HG02610 (cell line): ENCODE measurements at regions not wholly inside any gene's neighbourhood (a gene's known extent, or its start where the extent isn't known, plus 50 kb on each side); places are given as distances from the start of the nearest gene placed in this dataset.

Experiments used
- ATAC-seq: cut with Tn5 transposase; IDR thresholded peaks from one replicate; pipeline ENCODE4 v1.9.1; 2021; ENCODE audit warnings: mild to moderate bottlenecking, moderate library complexity; ENCODE audit not compliant: unreplicated experiment

DNA sequence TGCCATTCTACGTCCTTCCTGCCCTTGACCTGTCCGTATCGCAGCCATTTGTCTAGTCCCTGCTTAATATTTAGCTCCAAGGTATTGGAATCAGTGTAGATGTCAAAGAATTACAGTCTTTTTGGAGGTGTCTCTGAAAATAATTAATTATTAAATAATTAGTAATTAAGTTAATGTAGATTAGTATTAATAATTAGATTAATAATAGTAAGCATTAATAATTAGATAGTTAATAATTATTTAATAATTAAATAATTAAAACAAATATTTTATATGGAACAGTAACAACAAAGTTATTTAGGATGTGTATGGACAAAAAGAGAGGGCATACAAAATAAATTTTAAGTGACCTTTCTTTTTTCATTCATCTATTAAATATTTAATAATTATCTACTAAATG is 639.6 kb downstream of the AACS start:
- no peak for ATAC-seq

GRCh38 chr12:125720961-125721360 is 655.7 kb downstream of the AACS start:
- no peak for ATAC-seq

DNA sequence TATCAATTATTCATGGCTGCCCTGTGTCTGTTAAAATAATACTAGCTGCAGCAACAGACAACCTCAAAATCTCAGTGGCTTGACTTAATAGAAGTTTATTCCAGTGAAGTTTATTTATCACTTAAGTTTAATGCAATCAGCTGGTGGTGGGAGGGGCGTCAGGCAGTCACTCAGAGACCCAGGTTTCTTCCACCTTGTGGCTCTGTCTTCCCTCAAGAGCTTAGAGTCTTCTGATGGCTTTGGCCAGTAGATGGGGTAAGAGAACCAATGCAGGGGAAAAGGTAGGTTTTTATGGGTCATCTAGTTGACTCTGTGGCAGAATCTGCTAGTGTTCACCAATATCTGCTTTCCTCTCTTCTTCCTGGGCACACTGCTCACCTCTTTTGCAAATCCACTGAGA is 668.9 kb downstream of the AACS start:
- ATAC-seq: no peak

DNA sequence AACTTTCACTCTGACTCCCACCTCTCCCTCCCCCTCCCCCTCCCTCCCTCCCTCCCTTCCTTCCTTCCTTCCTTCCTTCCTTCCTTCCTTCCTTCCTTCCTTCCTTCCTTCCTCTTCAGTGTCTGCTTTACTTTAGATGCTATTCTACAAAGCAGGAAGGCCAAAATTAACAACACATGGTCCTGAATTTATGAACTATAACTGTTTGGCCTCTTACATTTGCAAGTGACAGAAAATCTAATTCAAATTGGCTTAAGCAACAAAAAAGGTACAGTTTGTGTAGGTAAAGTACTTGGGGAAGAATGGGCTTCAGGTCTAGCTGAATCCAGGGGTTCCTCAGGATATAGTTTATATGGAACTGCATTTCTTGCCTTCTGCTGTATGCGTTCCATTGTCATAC is 673.0 kb downstream of the AACS start:
- ATAC-seq: no peak

- ATAC-seq: no peak
Observed at GRCh38 chr12:125742413-125742812, 677.2 kb downstream of the AACS start.

DNA sequence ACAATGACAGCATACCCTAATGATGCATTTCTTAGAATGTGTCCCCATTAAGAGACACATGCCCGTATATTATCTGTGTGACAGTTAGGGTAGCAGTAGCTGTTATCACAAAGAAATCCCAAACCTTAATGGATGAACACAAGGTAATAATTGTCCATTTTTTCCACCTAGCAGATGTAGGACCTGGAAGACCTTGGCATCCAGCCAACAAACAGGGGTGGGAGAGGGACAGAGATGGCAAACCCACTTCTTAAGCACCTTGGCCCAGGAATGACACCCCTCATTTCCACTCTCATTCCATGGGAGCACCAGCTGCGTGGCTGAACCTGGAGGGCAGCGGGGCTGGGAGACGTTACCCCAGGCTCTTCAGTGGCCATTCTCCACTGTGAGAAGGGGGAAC is 679.0 kb downstream of the AACS start:
- no peak for ATAC-seq

GRCh38 chr12:125755512-125755911 is 690.3 kb downstream of the AACS start:
- no peak for ATAC-seq

DNA sequence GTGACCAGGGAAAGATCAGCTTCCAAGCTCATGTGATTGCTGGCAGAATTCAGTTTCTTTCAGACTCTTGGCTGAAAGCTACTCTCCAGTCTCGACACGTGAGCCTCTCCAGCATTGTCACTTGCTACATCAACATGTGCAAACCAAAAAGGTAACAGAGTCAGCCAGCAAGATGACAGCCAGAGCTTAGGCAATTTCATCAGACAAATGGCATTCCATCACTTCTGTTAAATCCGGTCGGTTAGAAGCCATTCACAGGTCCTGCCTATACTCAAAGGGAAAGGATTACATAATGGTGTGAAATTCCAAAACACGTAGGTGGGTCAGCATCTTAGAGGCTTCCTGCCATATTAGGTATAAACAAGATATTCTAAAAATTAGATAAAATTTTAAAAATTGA is 700.9 kb downstream of the AACS start:
- ATAC-seq: no peak

DNA sequence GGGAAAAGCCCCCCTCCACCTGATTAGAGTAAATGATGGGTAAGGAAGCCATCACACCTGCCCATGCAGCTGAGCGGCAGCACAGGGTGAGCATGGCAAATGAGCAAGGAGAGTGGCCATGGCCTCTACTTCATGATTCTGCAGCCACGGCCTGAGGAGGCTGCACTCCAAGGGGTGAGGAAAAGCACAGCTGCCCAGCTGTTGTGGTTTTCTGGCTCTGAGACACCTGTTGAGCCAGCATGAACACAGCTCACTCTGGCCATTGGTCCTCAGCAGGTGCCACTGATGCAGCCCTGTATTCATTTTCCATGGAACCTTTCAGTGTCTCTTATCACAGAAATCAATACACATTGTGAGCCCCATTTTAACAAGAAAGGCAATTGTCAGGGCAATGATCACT is 707.2 kb downstream of the AACS start:
- ATAC-seq: no peak

DNA sequence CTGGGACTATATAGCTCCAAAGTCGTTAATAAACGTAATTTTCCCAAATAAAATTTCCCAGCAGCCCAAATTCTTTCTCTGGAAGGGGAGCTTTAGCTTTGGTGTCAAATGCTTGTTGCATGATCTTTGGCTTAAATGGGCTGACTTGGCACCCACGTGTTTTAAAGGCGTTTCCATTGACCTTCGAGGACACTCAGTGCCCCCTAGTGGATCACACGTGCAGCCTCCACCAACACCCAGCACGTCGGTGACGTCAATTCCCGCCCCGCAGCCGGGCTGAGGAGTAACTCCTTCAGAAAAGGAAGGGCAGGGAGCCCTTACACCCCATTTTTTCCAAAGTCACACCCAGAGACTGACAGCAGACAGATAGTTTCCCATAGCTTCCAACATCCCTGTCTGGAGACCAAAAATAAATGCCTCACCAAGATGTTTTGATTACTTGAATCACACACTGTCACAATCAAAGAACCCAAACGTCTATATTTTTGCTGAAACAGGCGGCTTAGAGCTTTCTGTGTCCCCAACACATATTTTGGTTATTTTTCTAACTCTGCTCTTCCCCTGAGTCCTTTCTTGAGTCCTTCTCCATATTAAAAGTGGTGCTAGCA is 707.9 kb downstream of the AACS start:
- ATAC-seq: peak; percentile 56

DNA sequence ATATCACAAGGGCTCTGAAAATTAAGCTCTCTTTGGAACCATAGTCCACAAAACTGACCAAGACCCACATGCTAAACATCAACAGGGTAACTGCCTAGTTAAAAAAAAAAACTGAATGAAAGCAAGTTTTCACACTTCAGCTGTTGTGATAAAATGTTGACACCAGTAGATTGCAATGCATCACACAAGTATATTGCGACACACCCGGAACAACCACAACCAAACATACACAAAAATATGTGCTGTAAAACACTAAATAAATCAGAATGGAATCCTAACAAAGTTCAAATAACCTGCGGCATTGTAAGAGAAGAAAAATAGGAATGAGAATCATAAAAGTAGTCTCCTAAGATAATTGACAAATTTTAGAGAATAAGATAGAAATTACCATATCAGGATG is 710.3 kb downstream of the AACS start:
- no peak for ATAC-seq

- no peak for ATAC-seq
Observed at GRCh38 chr12:125776212-125776611, 711.0 kb downstream of the AACS start.

- ATAC-seq: no peak
Observed at GRCh38 chr12:125786143-125786542, 720.9 kb downstream of the AACS start.

GRCh38 chr12:125794401-125794800 is 729.2 kb downstream of the AACS start:
- no peak for ATAC-seq

DNA sequence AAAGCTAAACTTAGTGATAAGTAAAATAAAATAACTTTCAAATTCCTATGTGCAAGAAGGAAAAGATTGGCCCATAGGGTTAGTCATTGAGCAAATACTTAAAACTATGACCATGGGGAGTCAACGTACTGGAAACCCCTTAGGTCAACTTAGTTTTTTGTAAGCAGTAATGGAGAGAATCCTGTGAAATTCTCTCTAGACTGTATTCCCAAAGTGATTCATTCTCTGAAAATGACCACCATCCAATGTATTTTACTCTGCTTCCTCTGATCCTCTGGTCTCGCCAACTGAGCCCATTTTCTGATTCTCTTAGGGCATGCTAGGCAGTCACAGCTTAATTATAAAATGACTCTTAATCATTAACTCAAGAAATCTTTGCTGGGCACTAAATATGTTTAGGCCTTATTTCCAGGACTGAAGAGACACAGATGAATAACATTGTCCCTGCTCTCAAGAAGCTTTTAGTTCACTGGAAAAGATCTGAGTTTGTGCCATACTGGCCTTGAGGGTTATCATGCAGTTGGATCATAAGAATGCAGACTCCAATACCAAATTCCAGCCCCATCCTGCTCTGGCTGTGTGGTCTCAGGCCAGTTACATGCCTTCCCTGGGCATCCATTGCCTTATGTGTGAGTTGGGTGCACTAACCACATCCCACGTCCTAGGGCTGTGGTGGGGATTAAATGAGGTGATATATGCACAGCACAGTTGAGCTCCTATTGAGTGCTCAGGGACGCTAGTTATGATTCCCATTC is 732.4 kb downstream of the AACS start:
- ATAC-seq: no peak

GRCh38 chr12:125804660-125805059 is 739.4 kb downstream of the AACS start:
- no peak for ATAC-seq

GRCh38 chr12:125824276-125824675 is 759.0 kb downstream of the AACS start:
- no peak for ATAC-seq

- ATAC-seq: no peak
Observed at GRCh38 chr12:125835852-125836251, 770.6 kb downstream of the AACS start.

DNA sequence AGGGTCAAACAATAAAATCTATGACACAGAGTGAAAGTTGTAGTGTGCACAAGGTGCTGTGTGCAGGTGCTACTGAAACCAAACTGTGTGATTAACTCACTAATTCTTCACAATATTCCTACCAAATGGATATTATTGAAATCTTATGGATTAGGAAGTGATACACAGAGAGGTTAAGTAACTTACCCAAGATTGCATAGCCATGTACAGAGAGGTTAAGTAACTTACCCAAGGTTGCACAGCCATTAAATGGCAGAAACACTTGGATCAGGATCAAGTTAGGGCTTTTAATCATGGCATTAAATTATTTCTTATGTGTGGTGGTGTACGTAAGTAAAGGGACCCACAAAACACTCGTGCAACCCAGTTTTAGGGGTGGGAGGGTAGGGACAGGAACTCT is 771.4 kb downstream of the AACS start:
- ATAC-seq: no peak

GRCh38 chr12:125841332-125841731 is 776.1 kb downstream of the AACS start:
- no peak for ATAC-seq

- no peak for ATAC-seq
Observed at GRCh38 chr12:125852116-125852515, 786.9 kb downstream of the AACS start.

GRCh38 chr12:125852679-125853078 is 787.4 kb downstream of the AACS start:
- no peak for ATAC-seq

DNA sequence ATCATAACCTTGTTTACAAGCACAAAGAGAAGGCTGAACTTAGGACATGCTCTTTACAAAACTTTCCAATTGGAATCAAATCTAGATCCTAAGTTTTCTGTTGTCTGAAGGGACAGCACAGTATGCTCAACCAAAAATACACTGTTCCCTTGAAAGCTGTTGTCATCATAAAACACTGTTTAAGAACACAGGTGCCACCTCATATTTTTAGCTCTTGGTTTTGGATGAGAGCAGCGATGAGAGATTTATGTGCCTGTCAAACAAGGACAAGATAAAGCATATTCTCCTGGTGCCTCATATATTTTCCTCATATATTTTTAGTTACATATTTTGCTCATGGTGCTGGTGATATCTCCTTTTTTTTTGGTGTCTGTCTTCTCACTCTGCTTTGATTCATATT is 788.4 kb downstream of the AACS start:
- no peak for ATAC-seq
